ENCODE measurements at regions not wholly inside any gene's neighbourhood (a gene's known extent, or its start where the extent isn't known, plus 50 kb on each side); places are given as distances from the start of the nearest gene placed in this dataset.

DNA sequence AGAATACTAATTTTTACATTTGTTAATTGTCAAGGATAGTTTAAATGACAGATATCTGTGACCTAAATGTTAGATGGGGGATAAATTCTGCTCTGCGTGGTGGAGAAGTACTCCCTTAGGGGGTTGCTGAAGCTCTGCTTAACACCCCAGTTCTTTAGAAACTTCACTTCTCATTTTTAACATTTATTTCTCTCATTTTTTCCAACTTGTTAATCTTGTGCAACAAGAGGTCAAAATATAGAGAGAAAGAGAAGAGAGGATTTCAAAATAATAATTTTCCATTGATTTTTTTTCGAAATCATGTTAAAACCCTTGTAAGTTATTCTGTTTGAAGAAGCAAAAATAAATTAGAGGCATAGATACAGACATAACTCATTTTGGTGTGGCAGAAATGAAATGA lies 61.3 kb upstream of the SLC8A1 start:
- TF ChIP-seq POLR2AphosphoS5 (IDR thresholded peaks at IDR 0.05; ENCODE audit: low read depth, low read length) (no peak), SIN3A (IDR thresholded peaks at IDR 0.05; ENCODE audit: borderline replicate concordance, insufficient read depth, low read length) (no peak), TAF1 (IDR thresholded peaks at IDR 0.05; ENCODE audit: borderline replicate concordance, insufficient read depth, low read length) (no peak), FOXP2 (optimal IDR thresholded peaks at IDR 0.05; ENCODE audit: borderline replicate concordance, extremely low read depth, extremely low read length, insufficient read depth) (no peak)
- TF ChIP-seq, protein P1, sequence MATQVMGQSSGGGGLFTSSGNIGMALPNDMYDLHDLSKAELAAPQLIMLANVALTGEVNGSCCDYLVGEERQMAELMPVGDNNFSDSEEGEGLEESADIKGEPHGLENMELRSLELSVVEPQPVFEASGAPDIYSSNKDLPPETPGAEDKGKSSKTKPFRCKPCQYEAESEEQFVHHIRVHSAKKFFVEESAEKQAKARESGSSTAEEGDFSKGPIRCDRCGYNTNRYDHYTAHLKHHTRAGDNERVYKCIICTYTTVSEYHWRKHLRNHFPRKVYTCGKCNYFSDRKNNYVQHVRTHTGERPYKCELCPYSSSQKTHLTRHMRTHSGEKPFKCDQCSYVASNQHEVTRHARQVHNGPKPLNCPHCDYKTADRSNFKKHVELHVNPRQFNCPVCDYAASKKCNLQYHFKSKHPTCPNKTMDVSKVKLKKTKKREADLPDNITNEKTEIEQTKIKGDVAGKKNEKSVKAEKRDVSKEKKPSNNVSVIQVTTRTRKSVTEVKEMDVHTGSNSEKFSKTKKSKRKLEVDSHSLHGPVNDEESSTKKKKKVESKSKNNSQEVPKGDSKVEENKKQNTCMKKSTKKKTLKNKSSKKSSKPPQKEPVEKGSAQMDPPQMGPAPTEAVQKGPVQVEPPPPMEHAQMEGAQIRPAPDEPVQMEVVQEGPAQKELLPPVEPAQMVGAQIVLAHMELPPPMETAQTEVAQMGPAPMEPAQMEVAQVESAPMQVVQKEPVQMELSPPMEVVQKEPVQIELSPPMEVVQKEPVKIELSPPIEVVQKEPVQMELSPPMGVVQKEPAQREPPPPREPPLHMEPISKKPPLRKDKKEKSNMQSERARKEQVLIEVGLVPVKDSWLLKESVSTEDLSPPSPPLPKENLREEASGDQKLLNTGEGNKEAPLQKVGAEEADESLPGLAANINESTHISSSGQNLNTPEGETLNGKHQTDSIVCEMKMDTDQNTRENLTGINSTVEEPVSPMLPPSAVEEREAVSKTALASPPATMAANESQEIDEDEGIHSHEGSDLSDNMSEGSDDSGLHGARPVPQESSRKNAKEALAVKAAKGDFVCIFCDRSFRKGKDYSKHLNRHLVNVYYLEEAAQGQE (IDR thresholded peaks at IDR 0.05; ENCODE audit: insufficient read depth in 1 of 2, low read depth in 2 of 2, low read length in 2 of 2) = no peak
